ENCODE measurements at regions not wholly inside any gene's neighbourhood (a gene's known extent, or its start where the extent isn't known, plus 50 kb on each side); places are given as distances from the start of the nearest gene placed in this dataset.

- TF ChIP-seq CTCF (IDR thresholded peaks at IDR 0.05) (no peak), POLR2A (IDR thresholded peaks at IDR 0.05) (no peak)
Observed at GRCh38 chr6:155589190-155589589, 133.6 kb upstream of the NOX3 start.
